OCI-LY1 (cell line): ENCODE measurements at regions not wholly inside any gene's neighbourhood (a gene's known extent, or its start where the extent isn't known, plus 50 kb on each side); places are given as distances from the start of the nearest gene placed in this dataset.

Experiments
- H2AFZ ChIP-seq: fragments of 200-600 bp; sonication (generic), shearing (Covaris generic); 2 replicates; pipeline ENCODE4 v1.6.0; 2014; ENCODE audit warnings: antibody characterized with exemption, mild to moderate bottlenecking, low read length
- H3F3A ChIP-seq: fragments of 200-600 bp; sonication (generic), shearing (Covaris generic); 2 replicates; pipeline ENCODE4 v1.6.0; 2014; ENCODE audit warnings: mild to moderate bottlenecking, antibody characterized with exemption, low read length, moderate library complexity; ENCODE audit not compliant: insufficient read depth
- H3K27ac ChIP-seq: fragments of 200-600 bp; sonication (generic); 2 replicates; pipeline ENCODE4 v1.5.1; 2014; ENCODE audit warnings: low read length, mixed run types, mild to moderate bottlenecking, low read depth; ENCODE audit not compliant: poor library complexity, severe bottlenecking
- H3K27me3 ChIP-seq: fragments of 200-600 bp; sonication (generic); 2 replicates; pipeline ENCODE4 v1.6.0; 2014; ENCODE audit warnings: antibody characterized with exemption, mild to moderate bottlenecking, low read length, moderate library complexity; ENCODE audit not compliant: insufficient read depth
- H3K36me3 ChIP-seq: fragments of 200-600 bp; sonication (generic); 2 replicates; pipeline ENCODE4 v1.6.1; 2014; ENCODE audit warnings: mild to moderate bottlenecking, antibody characterized with exemption, low read length, moderate library complexity, mixed read lengths; ENCODE audit not compliant: insufficient read depth
- H3K4me1 ChIP-seq: fragments of 200-600 bp; sonication (generic); 2 replicates; pipeline ENCODE4 v1.5.1; 2014; ENCODE audit warnings: mild to moderate bottlenecking, low read length, moderate library complexity; ENCODE audit not compliant: insufficient read depth, severe bottlenecking
- H3K4me2 ChIP-seq: fragments of 200-600 bp; sonication (generic), shearing (Covaris generic); 2 replicates; pipeline ENCODE4 v1.6.1; 2014; ENCODE audit warnings: low read length
- H3K4me3 ChIP-seq: fragments of 200-600 bp; sonication (generic); 2 replicates; pipeline ENCODE4 v1.5.1; 2014; ENCODE audit warnings: low read length, low read depth, mild to moderate bottlenecking, mixed read lengths; ENCODE audit not compliant: poor library complexity, severe bottlenecking
- H3K79me2 ChIP-seq: fragments of 200-600 bp; shearing (Covaris generic); 2 replicates; pipeline ENCODE4 v1.6.1; 2016; ENCODE audit warnings: mixed run types, low read length, mixed read lengths; ENCODE audit not compliant: insufficient read depth
- H3K9ac ChIP-seq: fragments of 200-600 bp; sonication (generic), shearing (Covaris generic); 2 replicates; pipeline ENCODE4 v1.6.1; 2014; ENCODE audit warnings: mild to moderate bottlenecking, low read length, mixed read lengths
- H3K9me2 ChIP-seq: fragments of 200-600 bp; sonication (generic), shearing (Covaris generic); 2 replicates; pipeline ENCODE4 v1.6.1; 2014; ENCODE audit warnings: low read depth, mild to moderate bottlenecking, low read length, mixed read lengths
- H3K9me3 ChIP-seq: fragments of 200-600 bp; shearing (Covaris generic); 2 replicates; pipeline ENCODE4 v1.6.1; 2014; ENCODE audit warnings: low read length, mixed read lengths
- H4K20me1 ChIP-seq: fragments of 200-600 bp; sonication (generic), shearing (Covaris generic); 2 replicates; pipeline ENCODE4 v1.6.0; 2016; ENCODE audit warnings: mild to moderate bottlenecking, low read length; ENCODE audit not compliant: insufficient read depth
- EZH2 ChIP-seq: fragments of 200-600 bp; sonication (generic), shearing (Covaris generic); IDR thresholded peaks from 2 replicates; pipeline ENCODE4 v1.8.0; 2017; ENCODE audit warnings: borderline replicate concordance, mixed run types, mild to moderate bottlenecking, antibody characterized with exemption, low read length, moderate library complexity, mixed read lengths
- TF ChIP-seq, protein P1 (sequence below): fragments of 200-600 bp; sonication (generic), shearing (Covaris generic); IDR thresholded peaks from 2 replicates; pipeline ENCODE4 v1.5.1; 2017; ENCODE audit warnings: mild to moderate bottlenecking, antibody characterized with exemption, low read length, moderate library complexity, mixed read lengths

DNA sequence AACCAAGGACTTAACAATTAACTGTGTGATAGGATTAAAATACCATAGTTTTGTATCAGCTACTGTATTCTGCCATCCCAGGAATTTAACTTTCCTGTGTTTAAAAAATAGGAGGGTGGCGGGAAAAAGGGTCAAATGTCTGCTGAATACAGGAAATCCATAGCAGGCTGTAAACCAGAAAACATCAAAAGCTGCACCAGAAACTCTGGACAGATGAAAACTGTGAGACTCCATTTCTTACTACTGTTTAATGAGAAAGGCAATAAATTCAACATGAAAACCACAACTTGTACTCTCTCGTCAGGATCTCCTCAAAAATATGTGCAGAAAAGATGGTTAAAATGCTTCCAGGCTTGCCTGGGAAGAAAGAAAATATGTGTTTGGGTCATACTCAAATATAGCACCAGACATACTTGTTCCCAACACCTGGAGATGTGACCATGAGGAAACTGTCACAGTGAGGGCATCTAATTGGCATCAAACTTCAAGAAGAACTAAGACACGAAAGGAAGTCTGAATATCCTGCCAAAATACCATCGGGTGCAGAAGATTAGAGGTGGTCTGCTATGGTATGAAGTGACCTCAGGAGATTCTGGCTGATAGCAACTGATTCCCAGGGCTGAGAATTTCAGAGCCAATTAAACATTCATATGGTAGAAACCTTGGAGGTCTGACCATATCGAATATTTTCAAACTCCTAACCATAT is 164.7 kb upstream of the TARS1 start:
- no peaks in the 10 kb centered on the region for H4K20me1 ChIP-seq
- H3F3A ChIP-seq: no peaks in the 10 kb centered on the region
- no peak overlapping the region for H3K9ac ChIP-seq
- no peaks in the 10 kb centered on the region for H3K4me1 ChIP-seq
- no peak overlapping the region for H3K4me3 ChIP-seq
- H3K36me3 ChIP-seq: no peaks in the 10 kb centered on the region
- H3K27ac ChIP-seq: no peak overlapping the region
- TF ChIP-seq EZH2: no peak
- TF ChIP-seq, protein P1, sequence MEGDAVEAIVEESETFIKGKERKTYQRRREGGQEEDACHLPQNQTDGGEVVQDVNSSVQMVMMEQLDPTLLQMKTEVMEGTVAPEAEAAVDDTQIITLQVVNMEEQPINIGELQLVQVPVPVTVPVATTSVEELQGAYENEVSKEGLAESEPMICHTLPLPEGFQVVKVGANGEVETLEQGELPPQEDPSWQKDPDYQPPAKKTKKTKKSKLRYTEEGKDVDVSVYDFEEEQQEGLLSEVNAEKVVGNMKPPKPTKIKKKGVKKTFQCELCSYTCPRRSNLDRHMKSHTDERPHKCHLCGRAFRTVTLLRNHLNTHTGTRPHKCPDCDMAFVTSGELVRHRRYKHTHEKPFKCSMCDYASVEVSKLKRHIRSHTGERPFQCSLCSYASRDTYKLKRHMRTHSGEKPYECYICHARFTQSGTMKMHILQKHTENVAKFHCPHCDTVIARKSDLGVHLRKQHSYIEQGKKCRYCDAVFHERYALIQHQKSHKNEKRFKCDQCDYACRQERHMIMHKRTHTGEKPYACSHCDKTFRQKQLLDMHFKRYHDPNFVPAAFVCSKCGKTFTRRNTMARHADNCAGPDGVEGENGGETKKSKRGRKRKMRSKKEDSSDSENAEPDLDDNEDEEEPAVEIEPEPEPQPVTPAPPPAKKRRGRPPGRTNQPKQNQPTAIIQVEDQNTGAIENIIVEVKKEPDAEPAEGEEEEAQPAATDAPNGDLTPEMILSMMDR: no peak
- no peak overlapping the region for H2AFZ ChIP-seq
- H3K27me3 ChIP-seq: no peaks in the 10 kb centered on the region
- H3K9me2 ChIP-seq: no peaks in the 10 kb centered on the region
- no peaks in the 10 kb centered on the region for H3K79me2 ChIP-seq
- H3K4me2 ChIP-seq: no peak overlapping the region
- H3K9me3 ChIP-seq: no peaks in the 10 kb centered on the region

DNA sequence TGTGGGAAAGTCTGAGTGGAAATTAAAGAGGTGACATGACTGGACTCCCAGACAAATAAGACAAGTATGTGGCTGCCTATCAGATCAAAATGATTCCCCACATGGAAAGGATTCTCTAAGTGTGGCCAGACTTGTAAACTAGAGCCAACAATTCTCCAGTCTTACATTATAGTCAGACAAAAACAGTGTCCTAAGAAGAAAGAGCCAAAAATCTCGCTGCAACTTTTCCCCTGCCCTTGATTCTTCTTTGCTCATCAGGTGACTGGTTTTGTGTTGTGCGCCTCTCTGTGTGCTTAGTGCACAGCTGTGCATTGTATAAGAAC is 164.2 kb upstream of the TARS1 start:
- no peak overlapping the region for H3K4me2 ChIP-seq
- H3K9me2 ChIP-seq: no peaks in the 10 kb centered on the region
- no peaks in the 10 kb centered on the region for H3K9me3 ChIP-seq
- H3K27ac ChIP-seq: no peak overlapping the region
- no peak overlapping the region for H2AFZ ChIP-seq
- H3K9ac ChIP-seq: no peak overlapping the region
- no peaks in the 10 kb centered on the region for H3K79me2 ChIP-seq
- TF ChIP-seq, protein P1: no peak
- no peak for TF ChIP-seq EZH2
- no peaks in the 10 kb centered on the region for H3K27me3 ChIP-seq
- H3F3A ChIP-seq: no peaks in the 10 kb centered on the region
- H3K4me3 ChIP-seq: no peak overlapping the region
- H3K4me1 ChIP-seq: no peaks in the 10 kb centered on the region
- no peaks in the 10 kb centered on the region for H4K20me1 ChIP-seq
- H3K36me3 ChIP-seq: no peaks in the 10 kb centered on the region

DNA sequence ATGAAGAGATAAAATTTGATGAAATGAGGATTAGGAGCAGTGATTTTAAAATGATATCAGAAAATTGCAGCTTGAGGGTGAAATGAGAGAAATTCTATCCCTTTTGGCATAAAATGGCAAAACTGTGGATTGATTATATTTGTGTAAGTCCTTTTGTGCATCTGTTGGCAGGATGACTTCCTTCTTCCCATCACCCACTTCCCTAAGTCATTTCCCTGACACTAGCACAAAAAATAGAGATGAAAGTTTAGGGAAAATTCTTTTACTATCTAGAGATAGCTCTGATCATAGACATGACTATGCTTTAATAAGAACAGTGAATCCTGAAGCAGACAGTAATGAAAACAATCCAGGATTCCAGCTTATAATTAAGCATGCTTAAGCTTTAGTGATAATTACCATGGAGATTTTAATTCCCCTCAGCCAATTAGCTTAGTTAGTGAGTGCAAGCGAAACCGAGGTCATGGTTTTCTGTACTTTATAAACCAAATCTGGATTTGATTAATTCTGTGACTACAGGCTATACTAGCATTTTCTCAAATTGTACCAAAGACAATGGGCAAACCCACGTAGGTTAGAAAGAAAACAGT is 163.6 kb upstream of the TARS1 start:
- Histone ChIP-seq H3K4me2 (no peak overlapping the region), H3K9ac (no peak overlapping the region), H3F3A (no peaks in the 10 kb centered on the region), H3K79me2 (no peaks in the 10 kb centered on the region), H4K20me1 (no peaks in the 10 kb centered on the region), H2AFZ (no peak overlapping the region), H3K4me3 (no peak overlapping the region), H3K9me2 (no peaks in the 10 kb centered on the region), H3K27me3 (no peaks in the 10 kb centered on the region), H3K4me1 (no peaks in the 10 kb centered on the region), H3K27ac (no peak overlapping the region), H3K36me3 (no peaks in the 10 kb centered on the region), H3K9me3 (no peaks in the 10 kb centered on the region)
- no peak for TF ChIP-seq EZH2
- TF ChIP-seq, protein P1: no peak
